ENCODE measurements at regions not wholly inside any gene's neighbourhood (a gene's known extent, or its start where the extent isn't known, plus 50 kb on each side); places are given as distances from the start of the nearest gene placed in this dataset.

DNA sequence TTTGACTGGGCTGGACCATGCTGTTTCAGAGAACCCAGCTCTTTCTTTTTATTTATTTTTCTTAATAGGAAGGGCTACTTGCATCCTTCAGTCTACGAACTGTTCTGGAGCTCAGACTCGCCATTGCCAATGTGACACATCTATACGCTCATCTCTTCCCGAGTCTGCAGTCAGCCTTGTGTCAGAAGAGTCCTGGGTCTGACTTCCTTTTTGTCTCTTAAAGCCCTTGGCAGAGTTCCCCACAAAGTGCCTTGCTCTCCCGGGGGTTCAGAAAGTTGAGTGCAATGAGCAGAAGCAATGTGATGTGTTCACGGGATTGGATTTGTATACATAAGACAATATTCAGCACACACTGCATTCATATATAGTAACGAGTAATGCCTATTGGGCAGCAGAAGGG is 140.4 kb downstream of the ATPSCKMT start:
- Histone ChIP-seq H3F3A (ENCODE audit: insufficient read depth, low read depth) (no peaks in the 10 kb centered on the region), H3K4me3 (no peak overlapping the region), H3K79me2 (ENCODE audit: low read depth) (no peaks in the 10 kb centered on the region), H3K4me2 (no peak overlapping the region), H3K27ac (no peak overlapping the region), H4K20me1 (ENCODE audit: insufficient read depth) (no peaks in the 10 kb centered on the region), H3K27me3 (ENCODE audit: insufficient read depth, low read depth) (peaks cover 40% of the 10 kb centered on the region), H3K9me2 (ENCODE audit: insufficient read depth) (no peaks in the 10 kb centered on the region), H3K36me3 (ENCODE audit: low read depth) (no peaks in the 10 kb centered on the region), H2AFZ (no peak overlapping the region), H3K9me3 (ENCODE audit: insufficient read depth, low read depth) (no peaks in the 10 kb centered on the region), H3K4me1 (replicated peaks; ENCODE audit: insufficient read depth) (no peaks in the 10 kb centered on the region)
- intact Hi-C loops (cut with micrococcal nuclease; ENCODE audit: unreplicated experiment), result no loop called here
- BruUV-seq (replicated peaks), result no TSS peak
- DNase-seq, result no peak
- TF ChIP-seq, protein P1, sequence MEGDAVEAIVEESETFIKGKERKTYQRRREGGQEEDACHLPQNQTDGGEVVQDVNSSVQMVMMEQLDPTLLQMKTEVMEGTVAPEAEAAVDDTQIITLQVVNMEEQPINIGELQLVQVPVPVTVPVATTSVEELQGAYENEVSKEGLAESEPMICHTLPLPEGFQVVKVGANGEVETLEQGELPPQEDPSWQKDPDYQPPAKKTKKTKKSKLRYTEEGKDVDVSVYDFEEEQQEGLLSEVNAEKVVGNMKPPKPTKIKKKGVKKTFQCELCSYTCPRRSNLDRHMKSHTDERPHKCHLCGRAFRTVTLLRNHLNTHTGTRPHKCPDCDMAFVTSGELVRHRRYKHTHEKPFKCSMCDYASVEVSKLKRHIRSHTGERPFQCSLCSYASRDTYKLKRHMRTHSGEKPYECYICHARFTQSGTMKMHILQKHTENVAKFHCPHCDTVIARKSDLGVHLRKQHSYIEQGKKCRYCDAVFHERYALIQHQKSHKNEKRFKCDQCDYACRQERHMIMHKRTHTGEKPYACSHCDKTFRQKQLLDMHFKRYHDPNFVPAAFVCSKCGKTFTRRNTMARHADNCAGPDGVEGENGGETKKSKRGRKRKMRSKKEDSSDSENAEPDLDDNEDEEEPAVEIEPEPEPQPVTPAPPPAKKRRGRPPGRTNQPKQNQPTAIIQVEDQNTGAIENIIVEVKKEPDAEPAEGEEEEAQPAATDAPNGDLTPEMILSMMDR (conservative IDR thresholded peaks at IDR 0.05), result no peak
- no peak for TF ChIP-seq EZH2 (IDR thresholded peaks at IDR 0.05; ENCODE audit: low read depth)
- POLR2A ChIA-PET (ENCODE audit: unreplicated experiment), result no interaction called here
- CTCF ChIA-PET, result interaction anchor here (0.6 kb wide), 1 partner anchor 1730 kb away, joined by 3 read pairs; no protein-coding TSS in a partner anchor

DNA sequence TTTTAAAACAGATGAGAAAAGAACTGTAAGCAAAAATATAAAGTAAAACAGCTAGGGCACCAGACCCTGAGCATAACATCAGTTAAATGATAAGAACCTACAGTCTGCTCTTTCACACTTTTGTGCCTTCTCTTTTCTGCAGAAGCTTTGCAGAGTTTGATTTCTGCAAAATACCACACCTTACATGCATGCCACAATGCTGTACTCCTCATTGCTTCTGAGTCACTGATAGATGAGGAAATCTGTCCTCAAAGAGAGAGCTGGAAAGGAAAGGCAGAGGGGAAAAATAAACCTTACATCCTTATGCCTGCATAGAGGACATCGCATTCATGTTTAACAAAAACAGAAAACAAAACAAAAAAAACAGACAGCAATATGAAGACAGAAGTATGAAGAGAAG is 142.9 kb downstream of the ATPSCKMT start:
- no peaks in the 10 kb centered on the region for H3K9me2 ChIP-seq (ENCODE audit: insufficient read depth)
- no peak overlapping the region for H2AFZ ChIP-seq
- H3K4me2 ChIP-seq, result no peak overlapping the region
- H3K4me1 ChIP-seq (replicated peaks; ENCODE audit: insufficient read depth), result no peaks in the 10 kb centered on the region
- no TSS peak for BruUV-seq (replicated peaks)
- no peak overlapping the region for H3K4me3 ChIP-seq
- DNase-seq, result no peak
- no peaks in the 10 kb centered on the region for H3F3A ChIP-seq (ENCODE audit: insufficient read depth, low read depth)
- H3K9me3 ChIP-seq (ENCODE audit: insufficient read depth, low read depth), result no peaks in the 10 kb centered on the region
- intact Hi-C loops (cut with micrococcal nuclease; ENCODE audit: unreplicated experiment), result no loop called here
- TF ChIP-seq, protein P1 (conservative IDR thresholded peaks at IDR 0.05), result no peak
- no peak for TF ChIP-seq EZH2 (IDR thresholded peaks at IDR 0.05; ENCODE audit: low read depth)
- no peaks in the 10 kb centered on the region for H3K36me3 ChIP-seq (ENCODE audit: low read depth)
- H4K20me1 ChIP-seq (ENCODE audit: insufficient read depth), result no peaks in the 10 kb centered on the region
- no peak overlapping the region for H3K27ac ChIP-seq
- no peaks in the 10 kb centered on the region for H3K79me2 ChIP-seq (ENCODE audit: low read depth)
- CTCF ChIA-PET, result no interaction called here
- POLR2A ChIA-PET (ENCODE audit: unreplicated experiment), result no interaction called here
- peaks cover 53% of the 10 kb centered on the region for H3K27me3 ChIP-seq (ENCODE audit: insufficient read depth, low read depth)

DNA sequence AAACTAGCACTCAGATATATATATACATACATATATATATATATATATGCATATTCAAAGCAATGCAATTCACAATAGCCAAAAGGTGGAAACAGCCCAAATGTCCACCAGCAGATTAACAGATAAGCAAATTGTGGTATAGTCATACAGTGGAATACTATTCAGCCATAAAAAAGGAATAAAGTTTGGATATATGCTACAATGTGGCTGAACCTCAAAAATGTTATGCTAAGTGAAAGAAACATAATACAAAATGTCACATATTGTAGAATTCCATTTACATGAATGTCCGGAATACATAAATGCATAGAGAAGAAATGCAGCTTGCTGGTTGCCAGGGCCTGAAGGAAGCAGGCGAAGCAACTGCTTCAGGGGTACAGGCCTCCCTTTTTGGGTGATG is 143.4 kb downstream of the ATPSCKMT start:
- TF ChIP-seq, protein P1 (conservative IDR thresholded peaks at IDR 0.05), result no peak
- TF ChIP-seq EZH2 (IDR thresholded peaks at IDR 0.05; ENCODE audit: low read depth), result no peak

More for the DNA sequence above, 143.4 kb downstream of the ATPSCKMT start:
- Histone ChIP-seq H3K9me3 (ENCODE audit: insufficient read depth, low read depth) (no peaks in the 10 kb centered on the region), H3K36me3 (ENCODE audit: low read depth) (no peaks in the 10 kb centered on the region), H3F3A (ENCODE audit: insufficient read depth, low read depth) (no peaks in the 10 kb centered on the region), H3K79me2 (ENCODE audit: low read depth) (no peaks in the 10 kb centered on the region), H4K20me1 (ENCODE audit: insufficient read depth) (no peaks in the 10 kb centered on the region), H3K4me3 (no peak overlapping the region), H2AFZ (no peak overlapping the region), H3K27me3 (ENCODE audit: insufficient read depth, low read depth) (peaks cover 53% of the 10 kb centered on the region), H3K4me1 (replicated peaks; ENCODE audit: insufficient read depth) (no peaks in the 10 kb centered on the region), H3K27ac (no peak overlapping the region), H3K4me2 (no peak overlapping the region), H3K9me2 (ENCODE audit: insufficient read depth) (no peaks in the 10 kb centered on the region)
- DNase-seq, result no peak
- intact Hi-C loops (cut with micrococcal nuclease; ENCODE audit: unreplicated experiment), result no loop called here
- CTCF ChIA-PET, result no interaction called here
- POLR2A ChIA-PET (ENCODE audit: unreplicated experiment), result no interaction called here
- no TSS peak for BruUV-seq (replicated peaks)
